ENCODE measurements at regions not wholly inside any gene's neighbourhood (a gene's known extent, or its start where the extent isn't known, plus 50 kb on each side); places are given as distances from the start of the nearest gene placed in this dataset.

DNA sequence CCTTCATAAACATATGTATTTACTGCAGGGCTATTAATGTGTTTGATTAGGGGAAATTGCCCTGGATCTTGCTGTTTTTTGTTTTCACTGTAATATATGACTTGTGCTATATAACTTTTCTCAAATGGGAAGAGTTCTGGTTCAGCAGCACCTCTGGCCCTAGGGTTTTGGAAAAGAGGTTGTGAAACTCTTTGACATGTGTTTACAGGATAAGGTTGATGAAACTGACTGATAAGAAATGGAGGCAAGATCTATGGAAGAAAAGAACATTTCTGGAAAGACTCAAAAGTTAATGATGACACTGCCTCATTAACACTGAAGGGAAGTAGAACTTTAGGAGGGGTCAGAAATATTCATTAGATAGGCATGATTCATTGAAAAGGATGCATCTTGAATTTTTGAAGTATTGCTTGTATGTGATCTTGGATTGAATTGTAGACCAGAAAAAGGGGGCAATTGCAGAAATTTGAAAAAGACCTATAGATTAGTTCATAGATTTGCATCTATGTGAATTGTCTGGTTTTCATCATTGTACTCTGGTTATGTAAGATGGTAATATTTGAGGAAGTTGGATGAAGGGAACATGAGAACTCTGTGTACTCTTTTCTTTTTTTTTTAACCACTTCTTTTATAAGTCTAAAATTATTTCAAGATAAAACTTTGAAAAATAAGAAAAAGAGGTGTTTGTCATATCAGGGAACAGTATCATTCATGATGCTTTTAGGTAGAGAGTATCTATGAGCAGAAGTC is 54.0 kb downstream of the UTRN start:
- TF ChIP-seq, protein P1, sequence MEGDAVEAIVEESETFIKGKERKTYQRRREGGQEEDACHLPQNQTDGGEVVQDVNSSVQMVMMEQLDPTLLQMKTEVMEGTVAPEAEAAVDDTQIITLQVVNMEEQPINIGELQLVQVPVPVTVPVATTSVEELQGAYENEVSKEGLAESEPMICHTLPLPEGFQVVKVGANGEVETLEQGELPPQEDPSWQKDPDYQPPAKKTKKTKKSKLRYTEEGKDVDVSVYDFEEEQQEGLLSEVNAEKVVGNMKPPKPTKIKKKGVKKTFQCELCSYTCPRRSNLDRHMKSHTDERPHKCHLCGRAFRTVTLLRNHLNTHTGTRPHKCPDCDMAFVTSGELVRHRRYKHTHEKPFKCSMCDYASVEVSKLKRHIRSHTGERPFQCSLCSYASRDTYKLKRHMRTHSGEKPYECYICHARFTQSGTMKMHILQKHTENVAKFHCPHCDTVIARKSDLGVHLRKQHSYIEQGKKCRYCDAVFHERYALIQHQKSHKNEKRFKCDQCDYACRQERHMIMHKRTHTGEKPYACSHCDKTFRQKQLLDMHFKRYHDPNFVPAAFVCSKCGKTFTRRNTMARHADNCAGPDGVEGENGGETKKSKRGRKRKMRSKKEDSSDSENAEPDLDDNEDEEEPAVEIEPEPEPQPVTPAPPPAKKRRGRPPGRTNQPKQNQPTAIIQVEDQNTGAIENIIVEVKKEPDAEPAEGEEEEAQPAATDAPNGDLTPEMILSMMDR (IDR thresholded peaks at IDR 0.05): no peak
- no peak for TF ChIP-seq POLR2A (IDR thresholded peaks at IDR 0.05)

All from Peyer's patch (tissue), 4 donors.